ENCODE measurements at regions not wholly inside any gene's neighbourhood (a gene's known extent, or its start where the extent isn't known, plus 50 kb on each side); places are given as distances from the start of the nearest gene placed in this dataset.
A peak's percentile ranks its signal among the peaks of the same experiment; 100 is the strongest.

GRCh38 chrY:12559007-12559406 lies 142.0 kb upstream of the USP9Y start:
- Histone ChIP-seq H3K9me3 (ENCODE audit: control insufficient read depth in 1 of 2, low read length in 2 of 2) (no peaks in the 10 kb centered on the region), H3K36me3 (ENCODE audit: insufficient read depth, low read length) (no peaks in the 10 kb centered on the region), H3K27me3 (ENCODE audit: insufficient read depth, low read length) (no peaks in the 10 kb centered on the region), H3K27ac (ENCODE audit: low read depth, low read length) (no peak overlapping the region), H3K4me1 (ENCODE audit: insufficient read depth, low read length) (no peaks in the 10 kb centered on the region), H3K4me3 (ENCODE audit: low read length in 2 of 2) (no peak overlapping the region)
- Mint-ChIP-seq H3K36me3 (peaks cover 0 to 7% of the 10 kb centered on the region in 2 donors), H3K4me1 (peaks cover 0 to 20% (median 0%) of the 10 kb centered on the region in 4 donors), H3K27ac (peak overlapping the region in 2 of 7 donors; percentile 31 to 68), H3K27me3 (peaks cover 0 to 2% of the 10 kb centered on the region in 2 donors), H3K9me3 (peaks cover 0 to 11% (median 0%) of the 10 kb centered on the region in 8 donors), H3K4me3 (peak overlapping the region in 1 of 8 donors; percentile 36)
- ChIA-PET CTCF (ENCODE audit: partially characterized antibody) (no interaction called here), POLR2A (ENCODE audit: partially characterized antibody) (no interaction called here)
- intact Hi-C loops (cut with micrococcal nuclease), result no loop called here
- DNase-seq, result no peak

- Histone ChIP-seq H3K4me3 (ENCODE audit: low read length in 2 of 2) (no peak overlapping the region), H3K9me3 (ENCODE audit: control insufficient read depth in 1 of 2, low read length in 2 of 2) (no peaks in the 10 kb centered on the region), H3K27ac (ENCODE audit: low read depth, low read length) (no peak overlapping the region), H3K27me3 (ENCODE audit: insufficient read depth, low read length) (no peaks in the 10 kb centered on the region), H3K4me1 (ENCODE audit: insufficient read depth, low read length) (no peaks in the 10 kb centered on the region), H3K36me3 (ENCODE audit: insufficient read depth, low read length) (no peaks in the 10 kb centered on the region)
- H3K4me1 Mint-ChIP-seq, result no peaks in the 10 kb centered on the region
- no peak overlapping the region for H3K27ac Mint-ChIP-seq
- no peaks in the 10 kb centered on the region for H3K9me3 Mint-ChIP-seq
- no peaks in the 10 kb centered on the region for H3K27me3 Mint-ChIP-seq
- CTCF ChIA-PET (ENCODE audit: partially characterized antibody), result interaction anchor here (1.3 kb wide), 1 partner anchor 43 kb away, joined by 3 read pairs; no protein-coding TSS in a partner anchor
- H3K4me3 Mint-ChIP-seq, result no peak overlapping the region
- no peak for DNase-seq
- POLR2A ChIA-PET (ENCODE audit: partially characterized antibody), result no interaction called here
- H3K36me3 Mint-ChIP-seq, result no peaks in the 10 kb centered on the region
- intact Hi-C loops (cut with micrococcal nuclease), result no loop called here
Observed at GRCh38 chrY:12576278-12576677, 124.8 kb upstream of the USP9Y start.

GRCh38 chrY:12593532-12594216 lies 107.4 kb upstream of the USP9Y start:
- DNase-seq, result no peak
- Histone ChIP-seq H3K4me3 (ENCODE audit: low read length in 2 of 2) (peak overlapping the region in 1 of 2 donors; percentile 24), H3K4me1 (ENCODE audit: insufficient read depth, low read length) (peaks cover 26% of the 10 kb centered on the region), H3K27me3 (ENCODE audit: insufficient read depth, low read length) (no peaks in the 10 kb centered on the region), H3K36me3 (ENCODE audit: insufficient read depth, low read length) (no peaks in the 10 kb centered on the region), H3K27ac (ENCODE audit: low read depth, low read length) (no peak overlapping the region), H3K9me3 (ENCODE audit: control insufficient read depth in 1 of 2, low read length in 2 of 2) (no peaks in the 10 kb centered on the region)
- Mint-ChIP-seq H3K36me3 (peaks cover 0 to 38% of the 10 kb centered on the region in 2 donors), H3K9me3 (peaks cover 0 to 16% (median 0%) of the 10 kb centered on the region in 8 donors), H3K4me3 (peak overlapping the region in 2 of 8 donors; percentile 66 to 81), H3K27me3 (no peaks in the 10 kb centered on the region), H3K27ac (peak overlapping the region in 2 of 7 donors; percentile 78 to 92), H3K4me1 (peaks cover 0 to 55% (median 19%) of the 10 kb centered on the region in 4 donors)
- ChIA-PET CTCF (ENCODE audit: partially characterized antibody) (interaction anchor here (0.8 to 1.9 kb wide), 5 partner anchors 18 to 115 kb away, joined by 3 to 10 read pairs (median 3); no protein-coding TSS in a partner anchor), POLR2A (ENCODE audit: partially characterized antibody) (interaction anchor here (0.8 to 1.4 kb wide), 10 partner anchors 8 to 114 kb away, joined by 3 to 10 read pairs (median 4); no protein-coding TSS in a partner anchor)
- intact Hi-C loops (cut with micrococcal nuclease), result loop anchor here (5.0 kb wide), 1 partner anchor 69 kb away; no protein-coding TSS in a partner anchor

GRCh38 chrY:12598783-12599182 lies 102.2 kb upstream of the USP9Y start:
- H3K27me3 Mint-ChIP-seq, result no peaks in the 10 kb centered on the region

GRCh38 chrY:12605426-12605825 lies 95.6 kb upstream of the USP9Y start:
- Mint-ChIP-seq H3K4me1 (peaks cover 0 to 19% (median 5%) of the 10 kb centered on the region in 4 donors), H3K4me3 (no peak overlapping the region), H3K27ac (no peak overlapping the region), H3K36me3 (peaks cover 0 to 8% of the 10 kb centered on the region in 2 donors), H3K27me3 (no peaks in the 10 kb centered on the region), H3K9me3 (peaks cover 0 to 6% (median 0%) of the 10 kb centered on the region in 8 donors)
- peaks cover 4% of the 10 kb centered on the region for H3K4me1 ChIP-seq (ENCODE audit: insufficient read depth, low read length)
- DNase-seq, result no peak
- H3K36me3 ChIP-seq (ENCODE audit: insufficient read depth, low read length), result no peaks in the 10 kb centered on the region
- no peaks in the 10 kb centered on the region for H3K9me3 ChIP-seq (ENCODE audit: control insufficient read depth in 1 of 2, low read length in 2 of 2)
- no peaks in the 10 kb centered on the region for H3K27me3 ChIP-seq (ENCODE audit: insufficient read depth, low read length)
- no peak overlapping the region for H3K27ac ChIP-seq (ENCODE audit: low read depth, low read length)
- intact Hi-C loops (cut with micrococcal nuclease), result no loop called here
- H3K4me3 ChIP-seq (ENCODE audit: low read length in 2 of 2), result no peak overlapping the region
- CTCF ChIA-PET (ENCODE audit: partially characterized antibody), result no interaction called here
- POLR2A ChIA-PET (ENCODE audit: partially characterized antibody), result interaction anchor here (1.7 to 3.2 kb wide), 2 partner anchors 9 to 12 kb away, joined by 3 to 10 read pairs; no protein-coding TSS in a partner anchor

More at GRCh38 chrY:12598783-12599182, 102.2 kb upstream of the USP9Y start:
- no peak for DNase-seq
- ChIA-PET CTCF (ENCODE audit: partially characterized antibody) (interaction anchor here (0.9 kb wide), 1 partner anchor 119 kb away, joined by 3 read pairs; no protein-coding TSS in a partner anchor), POLR2A (ENCODE audit: partially characterized antibody) (interaction anchor here (0.5 to 2.6 kb wide), 5 partner anchors 10 to 131 kb away, joined by 3 to 15 read pairs (median 4); no protein-coding TSS in a partner anchor)
- no peaks in the 10 kb centered on the region for H3K36me3 ChIP-seq (ENCODE audit: insufficient read depth, low read length)
- Mint-ChIP-seq H3K9me3 (peaks cover 0 to 23% (median 0%) of the 10 kb centered on the region in 8 donors), H3K4me3 (peak overlapping the region in 1 of 8 donors; percentile 73), H3K27ac (peak overlapping the region in 2 of 7 donors; percentile 77 to 88), H3K36me3 (peaks cover 0 to 41% of the 10 kb centered on the region in 2 donors), H3K4me1 (peaks cover 0 to 70% (median 22%) of the 10 kb centered on the region in 4 donors)
- H3K9me3 ChIP-seq (ENCODE audit: control insufficient read depth in 1 of 2, low read length in 2 of 2), result no peaks in the 10 kb centered on the region
- intact Hi-C loops (cut with micrococcal nuclease), result no loop called here
- H3K4me1 ChIP-seq (ENCODE audit: insufficient read depth, low read length), result peaks cover 26% of the 10 kb centered on the region
- H3K27me3 ChIP-seq (ENCODE audit: insufficient read depth, low read length), result no peaks in the 10 kb centered on the region
- H3K4me3 ChIP-seq (ENCODE audit: low read length in 2 of 2), result no peak overlapping the region
- H3K27ac ChIP-seq (ENCODE audit: low read depth, low read length), result no peak overlapping the region

- Mint-ChIP-seq H3K36me3 (peaks cover 0 to 11% of the 10 kb centered on the region in 2 donors), H3K9me3 (peaks cover 0 to 7% (median 0%) of the 10 kb centered on the region in 8 donors), H3K4me1 (peaks cover 0 to 11% (median 3%) of the 10 kb centered on the region in 4 donors), H3K4me3 (no peak overlapping the region), H3K27ac (no peak overlapping the region), H3K27me3 (no peaks in the 10 kb centered on the region)
- Histone ChIP-seq H3K9me3 (ENCODE audit: control insufficient read depth in 1 of 2, low read length in 2 of 2) (no peaks in the 10 kb centered on the region), H3K27ac (ENCODE audit: low read depth, low read length) (no peak overlapping the region), H3K4me3 (ENCODE audit: low read length in 2 of 2) (no peak overlapping the region), H3K36me3 (ENCODE audit: insufficient read depth, low read length) (no peaks in the 10 kb centered on the region), H3K27me3 (ENCODE audit: insufficient read depth, low read length) (no peaks in the 10 kb centered on the region), H3K4me1 (ENCODE audit: insufficient read depth, low read length) (no peaks in the 10 kb centered on the region)
- DNase-seq, result no peak
- CTCF ChIA-PET (ENCODE audit: partially characterized antibody), result interaction anchor here (1.5 kb wide), 1 partner anchor 17 kb away, joined by 3 read pairs; no protein-coding TSS in a partner anchor
- intact Hi-C loops (cut with micrococcal nuclease), result no loop called here
- POLR2A ChIA-PET (ENCODE audit: partially characterized antibody), result interaction anchor here (0.8 to 1.4 kb wide), 2 partner anchors 11 to 17 kb away, joined by 4 read pairs; no protein-coding TSS in a partner anchor
Observed at GRCh38 chrY:12610861-12611260, 90.2 kb upstream of the USP9Y start.
